ENCODE measurements at regions not wholly inside any gene's neighbourhood (a gene's known extent, or its start where the extent isn't known, plus 50 kb on each side); places are given as distances from the start of the nearest gene placed in this dataset.

- peak; percentile 80 for DNase-seq (ENCODE audit: low read depth)
Observed at GRCh38 chr2:125857971-125858794, 797.8 kb upstream of the GYPC start.

- DNase-seq (ENCODE audit: low read depth), result no peak
Observed at GRCh38 chr2:125861461-125861860, 794.5 kb upstream of the GYPC start.

GRCh38 chr2:125867908-125868307, 788.0 kb upstream of the GYPC start:
- no peak for DNase-seq (ENCODE audit: low read depth)

GRCh38 chr2:125870264-125870663, 785.7 kb upstream of the GYPC start:
- no peak for DNase-seq (ENCODE audit: low read depth)

- DNase-seq (ENCODE audit: low read depth), result no peak
Observed at GRCh38 chr2:125870746-125871145, 785.2 kb upstream of the GYPC start.

GRCh38 chr2:125874564-125874963, 781.4 kb upstream of the GYPC start:
- DNase-seq (ENCODE audit: low read depth), result no peak

- no peak for DNase-seq (ENCODE audit: low read depth)
Observed at GRCh38 chr2:125885340-125885739, 770.6 kb upstream of the GYPC start.

GRCh38 chr2:125886153-125886552, 769.8 kb upstream of the GYPC start:
- no peak for DNase-seq (ENCODE audit: low read depth)

- DNase-seq (ENCODE audit: low read depth), result no peak
Observed at GRCh38 chr2:125901278-125901677, 754.7 kb upstream of the GYPC start.

- DNase-seq (ENCODE audit: low read depth), result no peak
Observed at GRCh38 chr2:125925891-125926546, 729.9 kb upstream of the GYPC start.

GRCh38 chr2:125935559-125935958, 720.4 kb upstream of the GYPC start:
- no peak for DNase-seq (ENCODE audit: low read depth)

- DNase-seq (ENCODE audit: low read depth), result no peak
Observed at GRCh38 chr2:125942585-125943424, 713.2 kb upstream of the GYPC start.

- no peak for DNase-seq (ENCODE audit: low read depth)
Observed at GRCh38 chr2:125959047-125959446, 696.9 kb upstream of the GYPC start.

- DNase-seq (ENCODE audit: low read depth), result no peak
Observed at GRCh38 chr2:125961739-125962138, 694.2 kb upstream of the GYPC start.

GRCh38 chr2:125979886-125980285, 676.1 kb upstream of the GYPC start:
- DNase-seq (ENCODE audit: low read depth), result no peak

GRCh38 chr2:125983364-125983763, 672.6 kb upstream of the GYPC start:
- no peak for DNase-seq (ENCODE audit: low read depth)

GRCh38 chr2:126029316-126029715, 626.6 kb upstream of the GYPC start:
- DNase-seq (ENCODE audit: low read depth), result no peak

GRCh38 chr2:126038861-126039260, 617.1 kb upstream of the GYPC start:
- DNase-seq (ENCODE audit: low read depth), result no peak

- no peak for DNase-seq (ENCODE audit: low read depth)
Observed at GRCh38 chr2:126041391-126042047, 614.4 kb upstream of the GYPC start.

GRCh38 chr2:126042089-126042488, 613.9 kb upstream of the GYPC start:
- DNase-seq (ENCODE audit: low read depth), result no peak

GRCh38 chr2:126048719-126049118, 607.2 kb upstream of the GYPC start:
- DNase-seq (ENCODE audit: low read depth), result no peak

- DNase-seq (ENCODE audit: low read depth), result no peak
Observed at GRCh38 chr2:126049461-126049860, 606.5 kb upstream of the GYPC start.
